Fibroblast of lung (primary cell): ENCODE measurements at regions not wholly inside any gene's neighbourhood (a gene's known extent, or its start where the extent isn't known, plus 50 kb on each side); places are given as distances from the start of the nearest gene placed in this dataset.

Experiments used
- DNase-seq, 2 donors: peaks; one replicate each; pipeline versions ENCODE4 v3.0.0 to v3.0.0-alpha.2; 2010; ENCODE audit warnings: low read depth in 2 of 2
- H2AFZ ChIP-seq: 2 replicates; pipeline ENCODE4 v1.5.1; 2012; ENCODE audit warnings: low read length, control low read depth, inconsistent platforms
- H3K27ac ChIP-seq: 2 replicates; pipeline ENCODE4 v1.5.1; 2011; ENCODE audit warnings: low read length, control low read depth; ENCODE audit not compliant: insufficient read depth
- H3K27me3 ChIP-seq: 2 replicates; pipeline ENCODE4 v1.5.1; 2011; ENCODE audit warnings: mild to moderate bottlenecking, low read length; ENCODE audit not compliant: control insufficient read depth, insufficient read depth
- H3K36me3 ChIP-seq: 2 replicates; pipeline ENCODE4 v1.5.1; 2011; ENCODE audit warnings: low read length; ENCODE audit not compliant: control insufficient read depth, insufficient read depth
- H3K4me1 ChIP-seq: 2 replicates; pipeline ENCODE4 v1.5.1; 2011; ENCODE audit warnings: low read length; ENCODE audit not compliant: control insufficient read depth, insufficient read depth; ENCODE audit errors: extremely low read depth
- H3K4me2 ChIP-seq: 2 replicates; pipeline ENCODE4 v1.5.1; 2011; ENCODE audit warnings: low read length, control low read depth; ENCODE audit not compliant: insufficient read depth; ENCODE audit errors: extremely low read depth
- H3K4me3 ChIP-seq, 4 experiments: fragments of 200-600 bp in 1 of 4; sonication (generic) in 1 of 4; replicated peaks in 1 of 4; 2 replicates each; pipeline ENCODE4 v1.5.1; 2011 to 2016; ENCODE audit warnings: low read length in 4 of 4, low read depth in 3 of 4, mild to moderate bottlenecking in 3 of 4, control low read depth in 2 of 4, inconsistent platforms in 1 of 4, mixed read lengths in 1 of 4; ENCODE audit not compliant: insufficient read depth in 1 of 4; ENCODE audit errors: control extremely low read depth in 1 of 4
- H3K79me2 ChIP-seq: 2 replicates; pipeline ENCODE4 v1.5.1; 2012; ENCODE audit warnings: mild to moderate bottlenecking, low read length, inconsistent platforms; ENCODE audit not compliant: control insufficient read depth, insufficient read depth
- H3K9ac ChIP-seq: 2 replicates; pipeline ENCODE4 v1.5.1; 2011; ENCODE audit warnings: mild to moderate bottlenecking, low read length, control low read depth; ENCODE audit not compliant: insufficient read depth
- H3K9me3 ChIP-seq: 2 replicates; pipeline ENCODE4 v1.5.1; 2012; ENCODE audit warnings: low read depth, low read length; ENCODE audit not compliant: control insufficient read depth, insufficient read depth
- H4K20me1 ChIP-seq: 2 replicates; pipeline ENCODE4 v1.5.1; 2011; ENCODE audit warnings: low read length; ENCODE audit not compliant: control insufficient read depth, insufficient read depth; ENCODE audit errors: extremely low read depth
- EZH2 ChIP-seq: IDR thresholded peaks from 2 replicates; pipeline ENCODE4 v1.5.1; 2012; ENCODE audit warnings: low read length, control low read depth, mild to moderate bottlenecking; ENCODE audit errors: missing control alignments
- TF ChIP-seq, protein P1 (sequence below), 2 donors: IDR thresholded peaks in 1 of 2; conservative IDR thresholded peaks in 1 of 2; 1 replicate in 1 of 2; 2 replicates in 1 of 2; pipeline ENCODE4 v1.5.1; 2011 to 2012; ENCODE audit warnings: low read length in 2 of 2, control low read depth in 1 of 2, inconsistent platforms in 1 of 2, low read depth in 1 of 2, mild to moderate bottlenecking in 1 of 2

DNA sequence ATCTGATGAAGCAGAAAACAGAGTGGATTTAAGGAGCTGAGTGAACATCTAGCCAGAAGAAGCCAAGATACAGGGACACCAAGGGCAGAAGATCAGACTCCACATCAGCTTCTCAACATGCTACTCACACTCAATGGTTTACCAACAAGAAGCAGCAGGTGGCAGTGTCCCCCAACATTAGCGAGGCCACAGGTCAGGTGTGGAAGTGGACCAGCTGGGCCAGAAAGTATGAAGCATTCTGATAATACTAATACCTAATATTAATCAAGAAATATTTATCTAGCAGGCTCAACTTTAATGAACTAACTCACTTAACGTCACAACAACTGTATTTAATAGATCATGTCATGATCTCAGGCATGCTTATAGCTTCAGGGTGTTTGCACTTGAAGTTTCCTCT lies 73.4 kb upstream of the TTC29 start:
- H3K9ac ChIP-seq = no peak overlapping the region
- H3K79me2 ChIP-seq = no peaks in the 10 kb centered on the region
- H3K4me3 ChIP-seq = no peak overlapping the region
- H3K36me3 ChIP-seq = no peaks in the 10 kb centered on the region
- no peaks in the 10 kb centered on the region for H3K4me1 ChIP-seq
- H3K27me3 ChIP-seq = no peaks in the 10 kb centered on the region
- no peak overlapping the region for H2AFZ ChIP-seq
- DNase-seq = peak; percentile 31 to 72
- no peaks in the 10 kb centered on the region for H4K20me1 ChIP-seq
- no peak overlapping the region for H3K4me2 ChIP-seq
- TF ChIP-seq, protein P1, sequence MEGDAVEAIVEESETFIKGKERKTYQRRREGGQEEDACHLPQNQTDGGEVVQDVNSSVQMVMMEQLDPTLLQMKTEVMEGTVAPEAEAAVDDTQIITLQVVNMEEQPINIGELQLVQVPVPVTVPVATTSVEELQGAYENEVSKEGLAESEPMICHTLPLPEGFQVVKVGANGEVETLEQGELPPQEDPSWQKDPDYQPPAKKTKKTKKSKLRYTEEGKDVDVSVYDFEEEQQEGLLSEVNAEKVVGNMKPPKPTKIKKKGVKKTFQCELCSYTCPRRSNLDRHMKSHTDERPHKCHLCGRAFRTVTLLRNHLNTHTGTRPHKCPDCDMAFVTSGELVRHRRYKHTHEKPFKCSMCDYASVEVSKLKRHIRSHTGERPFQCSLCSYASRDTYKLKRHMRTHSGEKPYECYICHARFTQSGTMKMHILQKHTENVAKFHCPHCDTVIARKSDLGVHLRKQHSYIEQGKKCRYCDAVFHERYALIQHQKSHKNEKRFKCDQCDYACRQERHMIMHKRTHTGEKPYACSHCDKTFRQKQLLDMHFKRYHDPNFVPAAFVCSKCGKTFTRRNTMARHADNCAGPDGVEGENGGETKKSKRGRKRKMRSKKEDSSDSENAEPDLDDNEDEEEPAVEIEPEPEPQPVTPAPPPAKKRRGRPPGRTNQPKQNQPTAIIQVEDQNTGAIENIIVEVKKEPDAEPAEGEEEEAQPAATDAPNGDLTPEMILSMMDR (conservative IDR thresholded peaks at IDR 0.05 in 1 of 2, IDR thresholded peaks at IDR 0.05 in 1 of 2; ENCODE audit: low read depth in 1 of 2, low read length in 2 of 2) = peak; percentile 69 to 82
- TF ChIP-seq EZH2 = no peak
- no peaks in the 10 kb centered on the region for H3K9me3 ChIP-seq
- no peak overlapping the region for H3K27ac ChIP-seq

- no peak overlapping the region for H3K9ac ChIP-seq
- H3K79me2 ChIP-seq = no peaks in the 10 kb centered on the region
- no peak overlapping the region for H3K4me3 ChIP-seq
- H3K4me1 ChIP-seq = no peaks in the 10 kb centered on the region
- H3K9me3 ChIP-seq = no peaks in the 10 kb centered on the region
- H4K20me1 ChIP-seq = no peaks in the 10 kb centered on the region
- TF ChIP-seq, protein P1 (conservative IDR thresholded peaks at IDR 0.05 in 1 of 2, IDR thresholded peaks at IDR 0.05 in 1 of 2; ENCODE audit: low read depth in 1 of 2, low read length in 2 of 2) = no peak
- TF ChIP-seq EZH2 = no peak
- no peak overlapping the region for H3K4me2 ChIP-seq
- H3K27me3 ChIP-seq = no peaks in the 10 kb centered on the region
- no peak for DNase-seq
- no peaks in the 10 kb centered on the region for H3K36me3 ChIP-seq
- H3K27ac ChIP-seq = no peak overlapping the region
- H2AFZ ChIP-seq = no peak overlapping the region
Measured at GRCh38 chr4:147020456-147020855, 74.8 kb upstream of the TTC29 start.

GRCh38 chr4:147025042-147025441 lies 79.4 kb upstream of the TTC29 start:
- DNase-seq = no peak
- Histone ChIP-seq H4K20me1 (no peaks in the 10 kb centered on the region), H3K9ac (no peak overlapping the region), H3K4me2 (no peak overlapping the region), H3K9me3 (no peaks in the 10 kb centered on the region), H3K36me3 (no peaks in the 10 kb centered on the region), H3K27me3 (no peaks in the 10 kb centered on the region), H3K27ac (no peak overlapping the region), H3K4me3 (no peak overlapping the region), H3K79me2 (no peaks in the 10 kb centered on the region), H2AFZ (no peak overlapping the region), H3K4me1 (no peaks in the 10 kb centered on the region)
- TF ChIP-seq, protein P1 (conservative IDR thresholded peaks at IDR 0.05 in 1 of 2, IDR thresholded peaks at IDR 0.05 in 1 of 2; ENCODE audit: low read depth in 1 of 2, low read length in 2 of 2) = no peak
- no peak for TF ChIP-seq EZH2
